ENCODE measurements at regions not wholly inside any gene's neighbourhood (a gene's known extent, or its start where the extent isn't known, plus 50 kb on each side); places are given as distances from the start of the nearest gene placed in this dataset.
"Not testable (repeated sequence)": the region's sequence is repeated elsewhere in the genome, so short reads cannot be mapped to it uniquely, and the experiment has no call there.

DNA sequence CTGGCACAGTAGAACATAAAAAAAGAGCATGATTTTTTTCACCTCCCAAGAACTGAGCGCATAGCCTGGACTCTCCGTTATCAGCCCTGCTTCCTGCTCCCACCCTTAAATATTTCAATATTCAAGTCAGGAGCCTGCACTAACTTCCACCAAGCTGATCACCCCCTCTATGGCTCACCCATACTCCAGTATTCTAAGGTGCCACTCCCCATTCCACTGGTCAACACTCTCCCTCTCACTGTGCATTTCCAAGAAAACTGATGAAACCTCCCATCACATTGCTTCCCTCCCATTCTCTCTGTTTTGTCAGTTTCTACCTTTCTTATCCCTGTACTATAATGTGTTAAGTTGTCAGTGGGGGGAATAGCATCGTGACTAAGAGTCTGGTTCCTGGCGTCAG, 95.0 kb upstream of the C7orf33 start:
- H3K9me3 Mint-ChIP-seq (ENCODE audit: low read depth), result no peaks in the 10 kb centered on the region
- H3K27ac Mint-ChIP-seq, result no peak overlapping the region
- no peak overlapping the region for H3K4me3 Mint-ChIP-seq
- no peaks in the 10 kb centered on the region for H3K36me3 Mint-ChIP-seq
- H3K4me1 Mint-ChIP-seq (ENCODE audit: low read depth), result no peaks in the 10 kb centered on the region
- H3K27me3 Mint-ChIP-seq, result peaks cover 12% of the 10 kb centered on the region

DNA sequence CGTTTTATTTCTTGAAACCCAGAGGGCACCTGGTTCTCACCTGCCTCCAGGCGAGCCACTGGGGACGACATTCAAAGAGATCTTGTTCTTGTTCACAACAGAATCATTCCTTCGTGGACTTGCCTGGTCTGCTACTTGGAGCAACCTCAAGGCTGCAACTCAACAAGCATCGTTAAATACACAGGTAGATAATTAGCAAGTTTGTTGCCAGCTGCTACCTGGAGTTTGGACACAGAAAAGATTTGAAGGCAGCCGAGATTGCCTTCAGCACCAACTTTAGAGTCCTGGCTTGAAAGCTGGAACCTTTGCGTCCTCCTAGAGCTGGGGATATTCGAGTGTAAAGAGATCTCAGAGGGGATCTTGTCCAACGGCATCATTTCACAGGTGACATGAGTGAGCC, 89.6 kb upstream of the C7orf33 start:
- H3K4me3 Mint-ChIP-seq, result no peak overlapping the region
- H3K36me3 Mint-ChIP-seq, result no peaks in the 10 kb centered on the region
- no peaks in the 10 kb centered on the region for H3K4me1 Mint-ChIP-seq (ENCODE audit: low read depth)
- H3K9me3 Mint-ChIP-seq (ENCODE audit: low read depth), result no peaks in the 10 kb centered on the region
- H3K27ac Mint-ChIP-seq, result no peak overlapping the region
- peaks cover 8% of the 10 kb centered on the region for H3K27me3 Mint-ChIP-seq

DNA sequence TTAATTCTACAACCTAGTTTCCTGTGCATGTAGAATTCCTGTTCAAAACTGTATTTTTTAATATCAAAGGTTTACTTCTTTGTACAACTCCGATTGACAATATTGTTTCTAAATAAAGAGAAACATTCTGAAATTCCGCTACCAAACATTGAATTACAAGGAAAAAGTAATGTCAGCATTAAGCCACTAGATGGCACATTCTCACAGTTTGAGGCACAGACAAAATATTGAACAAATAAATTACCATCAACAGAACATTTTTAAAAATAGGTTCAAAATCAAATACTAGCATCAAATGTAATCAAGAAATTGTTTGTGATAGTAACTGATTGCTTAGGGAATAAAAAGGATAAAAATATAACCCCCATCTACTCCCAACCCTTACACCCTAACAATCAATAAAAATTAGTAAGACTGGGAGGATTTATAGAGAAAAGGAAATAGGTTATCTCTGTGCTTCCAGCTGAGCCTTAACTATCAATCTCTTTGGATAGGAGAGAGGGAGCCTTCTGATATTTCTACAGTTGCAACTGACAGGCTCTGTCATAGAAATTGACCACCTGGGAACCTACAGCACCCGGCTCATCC, 86.6 kb upstream of the C7orf33 start:
- Mint-ChIP-seq H3K27ac (no peak overlapping the region), H3K4me1 (ENCODE audit: low read depth) (peaks cover 4% of the 10 kb centered on the region), H3K4me3 (no peak overlapping the region), H3K9me3 (ENCODE audit: low read depth) (no peaks in the 10 kb centered on the region), H3K27me3 (peaks cover 8% of the 10 kb centered on the region), H3K36me3 (no peaks in the 10 kb centered on the region)

DNA sequence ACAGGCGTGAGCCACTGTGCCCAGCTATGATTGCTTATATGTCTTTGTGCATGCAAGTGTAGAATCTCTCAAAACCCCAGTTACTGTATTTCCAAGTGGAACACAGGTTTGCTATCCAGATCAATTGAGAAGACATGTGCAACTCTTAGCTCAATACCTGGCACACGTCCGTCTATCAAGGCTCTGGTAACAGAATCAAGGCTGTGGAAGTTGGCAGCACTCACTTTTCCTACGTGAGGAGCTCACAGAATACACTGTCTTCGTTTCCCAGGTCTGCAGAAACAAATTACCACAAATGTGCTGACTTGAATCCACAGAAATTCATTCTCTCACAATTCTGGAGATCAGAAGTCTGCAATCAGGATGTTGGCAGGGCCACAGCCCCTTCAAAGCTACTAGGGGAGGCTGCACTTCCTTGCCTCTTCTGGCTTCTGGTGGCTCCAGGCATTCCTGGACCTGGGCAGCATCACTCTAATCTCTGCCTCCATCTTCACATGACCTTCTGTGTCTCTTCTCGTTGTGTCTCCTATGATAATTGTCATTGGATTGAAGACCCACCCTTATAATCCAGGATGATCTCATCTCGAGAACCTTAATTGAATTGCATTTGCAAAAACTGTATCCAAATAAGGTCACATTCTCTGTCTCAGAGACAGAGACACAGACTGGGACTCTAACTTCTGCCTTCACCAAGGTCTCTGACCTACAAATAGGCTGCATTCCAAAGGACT, 84.8 kb upstream of the C7orf33 start:
- peaks cover 5% of the 10 kb centered on the region for H3K27me3 Mint-ChIP-seq
- no peak overlapping the region for H3K4me3 Mint-ChIP-seq
- H3K4me1 Mint-ChIP-seq (ENCODE audit: low read depth), result peaks cover 4% of the 10 kb centered on the region

DNA sequence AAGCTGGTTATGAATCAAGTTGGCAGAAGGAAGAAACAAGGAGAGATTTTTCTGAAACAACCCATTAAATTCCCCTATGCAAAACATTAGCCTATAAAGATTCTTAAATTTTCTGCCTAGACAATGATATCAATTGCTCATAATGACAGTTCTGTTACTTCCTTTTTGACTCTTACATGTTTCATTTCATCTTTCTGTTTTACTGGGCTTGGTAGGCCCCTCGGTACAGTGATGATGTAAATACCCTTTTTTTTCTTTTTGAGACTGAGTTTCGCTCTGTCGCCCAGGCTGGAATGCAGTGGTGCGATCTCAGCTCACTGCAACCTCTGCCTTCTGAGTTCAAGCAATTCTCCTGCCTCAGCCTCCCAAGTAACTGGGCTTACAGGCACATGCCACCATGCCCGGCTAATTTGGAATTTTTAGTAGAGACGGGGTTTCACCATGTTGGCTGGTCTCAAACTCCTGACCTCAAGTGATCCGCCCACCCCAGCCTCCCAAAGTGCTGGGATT, 83.4 kb upstream of the C7orf33 start:
- not testable (repeated sequence) for H3K4me3 Mint-ChIP-seq; H3K4me1 Mint-ChIP-seq (ENCODE audit: low read depth)

More for the DNA sequence above, 84.8 kb upstream of the C7orf33 start:
- no peaks in the 10 kb centered on the region for H3K9me3 Mint-ChIP-seq (ENCODE audit: low read depth)
- no peaks in the 10 kb centered on the region for H3K36me3 Mint-ChIP-seq
- no peak overlapping the region for H3K27ac Mint-ChIP-seq

DNA sequence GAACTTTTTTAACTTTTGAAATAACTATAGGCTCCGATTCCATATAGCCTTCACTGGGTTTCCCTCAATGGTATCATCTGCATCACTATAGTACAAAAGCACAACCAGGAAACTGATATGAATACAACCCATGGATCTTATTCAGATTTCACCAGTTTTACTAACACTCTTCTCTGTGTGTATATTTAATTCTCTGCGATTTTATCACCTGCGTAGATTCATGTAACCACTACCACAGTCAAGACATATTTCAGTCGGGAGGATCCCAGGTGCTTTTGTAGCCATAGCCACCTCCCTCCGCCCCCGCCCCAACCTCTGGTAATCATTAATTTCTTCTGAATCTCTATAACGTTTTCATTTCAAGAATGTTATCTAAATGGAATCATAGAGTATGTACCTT, 82.8 kb upstream of the C7orf33 start:
- Mint-ChIP-seq H3K4me3 (no peak overlapping the region), H3K27ac (no peak overlapping the region)

More for the DNA sequence above, 83.4 kb upstream of the C7orf33 start:
- not testable (repeated sequence) for H3K27ac Mint-ChIP-seq; H3K36me3 Mint-ChIP-seq; H3K9me3 Mint-ChIP-seq (ENCODE audit: low read depth); H3K27me3 Mint-ChIP-seq

DNA sequence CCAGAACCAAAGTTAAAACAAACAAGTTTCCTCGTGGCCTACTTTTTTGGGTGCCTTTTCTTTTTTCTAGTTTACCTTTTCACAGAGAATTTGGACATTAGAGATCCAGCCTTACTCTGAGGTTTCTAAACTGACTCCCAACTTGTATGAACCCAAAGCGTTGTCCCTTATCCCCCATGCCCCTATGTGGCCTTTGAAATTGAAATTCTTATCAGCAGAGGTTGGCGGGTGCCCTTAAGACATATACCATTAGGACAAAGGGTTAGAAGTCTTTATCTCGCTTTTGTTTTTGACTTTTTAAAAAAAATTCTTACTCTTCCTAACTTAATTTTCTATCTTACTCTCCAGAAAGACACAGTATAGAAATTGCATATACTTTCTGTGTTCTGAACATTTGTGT, 76.3 kb upstream of the C7orf33 start:
- Mint-ChIP-seq H3K36me3 (no peaks in the 10 kb centered on the region), H3K4me1 (ENCODE audit: low read depth) (no peaks in the 10 kb centered on the region), H3K27me3 (no peaks in the 10 kb centered on the region), H3K9me3 (ENCODE audit: low read depth) (no peaks in the 10 kb centered on the region), H3K4me3 (no peak overlapping the region), H3K27ac (no peak overlapping the region)

More for the DNA sequence above, 82.8 kb upstream of the C7orf33 start:
- H3K9me3 Mint-ChIP-seq (ENCODE audit: low read depth), result no peaks in the 10 kb centered on the region
- H3K27me3 Mint-ChIP-seq, result no peaks in the 10 kb centered on the region
- no peaks in the 10 kb centered on the region for H3K36me3 Mint-ChIP-seq
- peaks cover 4% of the 10 kb centered on the region for H3K4me1 Mint-ChIP-seq (ENCODE audit: low read depth)

DNA sequence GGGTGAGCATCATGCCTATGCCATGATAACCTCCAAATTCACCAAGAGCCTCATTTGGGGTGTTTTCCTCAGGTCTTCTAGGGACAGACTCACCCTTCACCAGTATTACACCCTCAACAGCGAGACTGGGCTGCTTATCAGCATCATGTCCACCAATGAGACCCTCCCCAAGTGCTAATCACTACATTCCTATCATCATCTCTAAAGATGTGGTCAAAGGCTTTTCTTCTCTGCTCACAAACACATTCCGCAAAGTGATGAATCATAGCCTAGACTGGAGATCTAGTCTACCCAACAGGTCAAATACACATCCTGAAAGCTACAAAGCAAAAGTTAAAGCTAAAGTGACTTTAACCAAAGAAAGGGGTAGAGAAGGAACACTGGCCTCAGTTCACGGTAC, 75.3 kb upstream of the C7orf33 start:
- H3K4me3 Mint-ChIP-seq, result no peak overlapping the region
- no peak overlapping the region for H3K27ac Mint-ChIP-seq
- no peaks in the 10 kb centered on the region for H3K9me3 Mint-ChIP-seq (ENCODE audit: low read depth)
- peaks cover under 1% of the 10 kb centered on the region for H3K27me3 Mint-ChIP-seq
- H3K36me3 Mint-ChIP-seq, result no peaks in the 10 kb centered on the region
- H3K4me1 Mint-ChIP-seq (ENCODE audit: low read depth), result no peaks in the 10 kb centered on the region

DNA sequence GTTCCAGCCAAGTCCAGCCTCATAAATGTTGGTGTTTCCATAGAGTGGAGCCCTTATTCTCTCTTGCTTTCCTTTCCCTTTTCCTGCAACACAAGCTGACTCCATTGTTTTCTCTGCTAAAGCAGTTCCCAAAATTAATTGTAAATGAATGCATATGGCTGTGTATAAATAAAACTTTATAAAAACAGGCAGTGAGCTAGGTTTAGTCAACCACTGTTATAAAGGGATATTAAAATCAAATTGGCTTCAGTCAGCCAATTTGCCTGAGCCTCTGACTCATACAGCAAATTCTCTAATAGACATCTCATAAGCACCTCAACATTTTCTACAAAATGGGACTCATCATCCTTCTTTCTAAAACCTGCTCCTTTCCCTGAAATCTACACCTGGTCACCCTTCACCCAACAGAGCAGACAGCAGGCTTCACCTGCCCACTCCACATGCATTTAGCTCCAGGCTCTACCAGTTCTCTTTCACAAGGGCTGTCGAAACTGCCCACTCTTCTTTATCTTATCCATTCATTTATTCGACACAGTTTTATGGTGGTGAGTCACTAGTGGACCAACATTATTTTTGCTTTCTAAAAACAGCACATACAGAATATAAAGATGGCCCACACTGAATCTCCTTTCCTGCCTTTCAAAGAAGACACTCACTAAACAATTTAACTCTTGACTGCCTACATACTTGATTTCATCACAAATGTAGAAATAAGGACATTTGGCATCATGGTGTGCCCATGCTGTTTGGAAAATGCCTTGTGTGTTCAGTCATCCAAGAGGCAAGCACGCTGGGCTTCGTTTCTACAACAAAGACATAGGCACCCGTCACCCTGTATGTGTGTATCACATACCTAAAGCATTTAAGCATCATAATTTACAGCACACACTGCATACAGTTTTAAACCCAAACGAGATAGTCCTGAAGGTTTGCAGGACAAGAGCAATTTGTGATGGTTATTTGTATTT, 74.6 kb upstream of the C7orf33 start:
- Mint-ChIP-seq H3K4me1 (ENCODE audit: low read depth) (no peaks in the 10 kb centered on the region), H3K27me3 (peaks cover 3% of the 10 kb centered on the region), H3K4me3 (no peak overlapping the region), H3K27ac (no peak overlapping the region), H3K36me3 (no peaks in the 10 kb centered on the region), H3K9me3 (ENCODE audit: low read depth) (no peaks in the 10 kb centered on the region)

DNA sequence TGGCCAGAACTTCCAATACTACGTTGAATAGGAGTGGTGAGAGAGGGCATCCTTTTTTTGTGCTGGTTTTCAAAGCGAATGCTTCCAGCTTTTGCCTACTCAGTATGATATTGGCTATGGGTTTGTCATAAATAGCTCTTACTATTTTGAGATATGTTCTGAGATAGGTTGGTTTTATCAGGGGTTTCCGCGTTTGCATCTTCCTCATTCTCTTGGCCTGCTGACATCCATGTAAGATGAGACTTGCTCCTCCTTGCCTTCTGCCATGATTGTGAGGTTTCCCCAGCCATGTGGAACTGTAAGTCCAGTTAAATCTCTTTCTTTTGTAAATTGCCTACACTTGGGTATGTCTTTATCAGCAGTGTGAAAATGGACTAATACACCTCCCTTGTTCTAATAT, 71.2 kb upstream of the C7orf33 start:
- H3K27ac Mint-ChIP-seq; H3K9me3 Mint-ChIP-seq (ENCODE audit: low read depth); H3K4me3 Mint-ChIP-seq; H3K4me1 Mint-ChIP-seq (ENCODE audit: low read depth); H3K36me3 Mint-ChIP-seq: not testable (repeated sequence)
- peaks cover 12% of the 10 kb centered on the region for H3K27me3 Mint-ChIP-seq

DNA sequence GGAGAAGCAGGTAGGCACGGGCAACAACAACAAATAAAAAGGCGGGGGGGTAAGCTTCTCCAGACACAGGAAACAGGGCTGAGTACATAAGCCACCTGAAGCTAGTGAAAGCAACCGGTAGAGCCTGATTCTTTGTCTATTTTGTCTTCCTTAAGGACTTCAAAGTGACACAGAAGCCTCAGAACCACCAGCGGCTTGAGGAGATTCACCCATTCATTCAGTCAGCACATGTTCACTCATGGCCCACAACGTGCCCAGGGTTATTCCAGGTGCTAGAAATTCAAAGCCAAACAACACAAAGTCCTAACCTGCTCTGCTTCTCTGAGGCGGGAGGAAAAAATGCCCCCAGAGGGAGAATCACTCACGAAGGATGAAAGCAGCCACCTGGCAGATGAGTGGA, 69.3 kb upstream of the C7orf33 start:
- Mint-ChIP-seq H3K27me3 (peaks cover 15% of the 10 kb centered on the region), H3K36me3 (no peaks in the 10 kb centered on the region), H3K9me3 (ENCODE audit: low read depth) (no peaks in the 10 kb centered on the region), H3K4me1 (ENCODE audit: low read depth) (no peaks in the 10 kb centered on the region), H3K4me3 (no peak overlapping the region), H3K27ac (no peak overlapping the region)

DNA sequence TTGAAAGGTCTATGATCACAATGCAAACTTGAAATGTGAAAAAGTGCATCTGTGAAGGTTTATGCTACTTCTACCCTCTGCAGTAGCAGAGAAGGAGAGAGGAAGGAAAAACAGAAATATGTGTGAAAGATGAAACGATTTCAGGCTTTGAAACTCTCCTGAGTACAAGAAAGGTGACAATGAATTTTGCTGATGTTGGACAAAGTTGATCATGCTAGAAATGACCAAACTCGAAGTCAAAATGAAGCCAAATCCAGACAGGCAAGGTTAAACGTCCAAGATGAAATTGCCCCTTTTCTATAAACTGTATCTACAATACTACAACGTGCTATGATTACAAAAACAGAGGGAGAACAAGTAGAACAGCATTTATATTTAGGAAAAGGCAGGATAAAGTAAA, 67.0 kb upstream of the C7orf33 start:
- Mint-ChIP-seq H3K4me3 (no peak overlapping the region), H3K9me3 (ENCODE audit: low read depth) (no peaks in the 10 kb centered on the region), H3K36me3 (no peaks in the 10 kb centered on the region), H3K27ac (no peak overlapping the region), H3K4me1 (ENCODE audit: low read depth) (peaks cover 3% of the 10 kb centered on the region), H3K27me3 (peaks cover 21% of the 10 kb centered on the region)

DNA sequence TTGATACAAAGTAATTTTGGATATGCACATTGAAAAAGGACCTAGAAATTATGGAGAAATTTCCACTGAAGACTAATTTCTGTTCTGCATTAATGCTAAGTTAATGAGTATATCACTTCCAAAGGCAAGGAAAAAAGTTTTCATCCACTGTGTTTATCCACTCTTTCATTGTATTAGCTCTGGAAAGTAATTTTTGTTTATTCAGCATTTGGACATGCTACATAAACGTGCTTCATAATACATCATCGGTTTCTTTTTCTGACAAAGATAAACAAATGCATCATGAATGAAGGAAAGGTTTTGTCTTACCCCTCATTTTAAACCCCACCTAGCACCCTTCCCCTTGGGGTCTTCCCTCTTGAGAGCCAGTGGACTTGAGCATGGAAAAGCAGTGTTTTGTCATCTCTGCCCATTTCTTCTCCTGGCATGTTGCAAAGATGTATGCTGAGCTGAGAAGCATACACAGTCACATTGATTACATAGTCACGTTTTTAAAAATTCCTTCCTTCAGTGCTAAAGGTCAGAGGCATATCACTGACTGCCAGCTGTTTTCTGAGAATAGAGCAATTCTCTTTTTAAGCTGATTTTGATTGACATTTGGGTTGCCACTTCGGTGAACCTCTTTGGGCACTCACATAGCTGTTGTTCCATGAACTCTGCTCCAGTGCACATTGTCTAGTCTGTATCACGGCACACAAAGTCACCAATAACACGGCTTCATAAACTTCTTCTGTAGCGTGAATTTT, 65.9 kb upstream of the C7orf33 start:
- H3K27ac Mint-ChIP-seq, result no peak overlapping the region
- H3K36me3 Mint-ChIP-seq, result no peaks in the 10 kb centered on the region
- peaks cover 3% of the 10 kb centered on the region for H3K4me1 Mint-ChIP-seq (ENCODE audit: low read depth)
- H3K4me3 Mint-ChIP-seq, result no peak overlapping the region
- peaks cover 23% of the 10 kb centered on the region for H3K27me3 Mint-ChIP-seq
- no peaks in the 10 kb centered on the region for H3K9me3 Mint-ChIP-seq (ENCODE audit: low read depth)

DNA sequence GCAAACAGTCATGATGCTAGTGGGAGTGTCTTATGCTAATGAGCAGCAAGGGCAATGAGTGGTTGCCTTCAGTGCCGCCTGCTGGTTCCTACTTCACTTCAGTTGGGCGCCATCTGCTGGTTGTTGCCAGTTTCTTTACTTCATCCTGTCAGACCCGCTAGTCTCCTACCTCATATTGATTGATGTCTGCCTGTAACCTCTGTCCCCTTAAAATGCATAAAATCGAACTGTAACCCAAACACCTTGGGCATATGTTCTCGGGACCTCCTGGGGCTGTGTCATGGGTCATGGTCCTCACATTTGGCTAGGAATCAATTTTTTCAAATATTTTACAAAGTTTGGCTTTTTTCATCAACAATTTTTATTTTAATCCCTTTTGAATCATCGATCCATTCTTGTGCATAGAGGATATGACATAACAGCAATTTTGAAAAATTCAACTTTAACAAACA, 62.8 kb upstream of the C7orf33 start:
- H3K27ac Mint-ChIP-seq, result no peak overlapping the region
- no peak overlapping the region for H3K4me3 Mint-ChIP-seq
- H3K27me3 Mint-ChIP-seq, result peaks cover 17% of the 10 kb centered on the region

More for the DNA sequence above, 62.8 kb upstream of the C7orf33 start:
- no peaks in the 10 kb centered on the region for H3K9me3 Mint-ChIP-seq (ENCODE audit: low read depth)
- H3K4me1 Mint-ChIP-seq (ENCODE audit: low read depth), result peaks cover 3% of the 10 kb centered on the region
- no peaks in the 10 kb centered on the region for H3K36me3 Mint-ChIP-seq
